ENCODE measurements at regions not wholly inside any gene's neighbourhood (a gene's known extent, or its start where the extent isn't known, plus 50 kb on each side); places are given as distances from the start of the nearest gene placed in this dataset.
"Not testable (repeated sequence)": the region's sequence is repeated elsewhere in the genome, so short reads cannot be mapped to it uniquely, and the experiment has no call there.

GRCh38 chrX:63530654-63531053, 179.5 kb upstream of the SPIN4 start:
- H3K27ac ChIP-seq (ENCODE audit: insufficient read depth, low read length, poor library complexity, severe bottlenecking), result no peak overlapping the region
- ATAC-seq (ENCODE audit: low read depth in 2 of 2), result no peak
- H3K27me3 ChIP-seq (ENCODE audit: control insufficient read depth, insufficient read depth, low read length), result no peaks in the 10 kb centered on the region
- peaks cover 10% of the 10 kb centered on the region for H3K36me3 Mint-ChIP-seq
- no peak overlapping the region for H3K27ac Mint-ChIP-seq
- no peaks in the 10 kb centered on the region for H3K27me3 Mint-ChIP-seq
- H3K4me3 ChIP-seq (ENCODE audit: low read depth, low read length), result no peak overlapping the region
- H3K9me3 Mint-ChIP-seq, result peaks cover 0 to 14% (median 4%) of the 10 kb centered on the region in 7 donors
- DNase-seq, result no peak
- no peak overlapping the region for H3K4me3 Mint-ChIP-seq
- H3K9me3 ChIP-seq (ENCODE audit: control insufficient read depth in 2 of 2, low read length in 2 of 2), result peaks cover 5 to 11% of the 10 kb centered on the region in 2 experiments
- H3K36me3 ChIP-seq (ENCODE audit: control insufficient read depth, insufficient read depth, low read length), result no peaks in the 10 kb centered on the region
- H3K4me1 ChIP-seq (ENCODE audit: control insufficient read depth, insufficient read depth, low read length, poor library complexity, severe bottlenecking), result no peaks in the 10 kb centered on the region
- peaks cover 0 to 5% (median 0%) of the 10 kb centered on the region in 4 donors for H3K4me1 Mint-ChIP-seq

- Mint-ChIP-seq H3K9me3 (peaks cover 0 to 11% (median 4%) of the 10 kb centered on the region in 7 donors), H3K27ac (no peak overlapping the region), H3K4me1 (peaks cover 0 to 5% (median 0%) of the 10 kb centered on the region in 4 donors), H3K27me3 (no peaks in the 10 kb centered on the region), H3K4me3 (no peak overlapping the region), H3K36me3 (peaks cover 11% of the 10 kb centered on the region)
- no peak for DNase-seq
- H3K36me3 ChIP-seq (ENCODE audit: control insufficient read depth, insufficient read depth, low read length), result no peaks in the 10 kb centered on the region
- H3K4me3 ChIP-seq (ENCODE audit: low read depth, low read length), result no peak overlapping the region
- ATAC-seq (ENCODE audit: low read depth in 2 of 2), result no peak
- no peaks in the 10 kb centered on the region for H3K27me3 ChIP-seq (ENCODE audit: control insufficient read depth, insufficient read depth, low read length)
- peaks cover 5 to 11% of the 10 kb centered on the region in 2 experiments for H3K9me3 ChIP-seq (ENCODE audit: control insufficient read depth in 2 of 2, low read length in 2 of 2)
- H3K4me1 ChIP-seq (ENCODE audit: control insufficient read depth, insufficient read depth, low read length, poor library complexity, severe bottlenecking), result no peaks in the 10 kb centered on the region
- H3K27ac ChIP-seq (ENCODE audit: insufficient read depth, low read length, poor library complexity, severe bottlenecking), result no peak overlapping the region
Measured at GRCh38 chrX:63529961-63530360, 178.8 kb upstream of the SPIN4 start.

- no peak for ATAC-seq (ENCODE audit: low read depth in 2 of 2)
- H3K27me3 Mint-ChIP-seq, result no peaks in the 10 kb centered on the region
- Histone ChIP-seq H3K4me1 (ENCODE audit: control insufficient read depth, insufficient read depth, low read length, poor library complexity, severe bottlenecking) (no peaks in the 10 kb centered on the region), H3K9me3 (ENCODE audit: control insufficient read depth in 2 of 2, low read length in 2 of 2) (peaks cover 0 to 11% of the 10 kb centered on the region in 2 experiments), H3K27ac (ENCODE audit: insufficient read depth, low read length, poor library complexity, severe bottlenecking) (no peak overlapping the region), H3K4me3 (ENCODE audit: low read depth, low read length) (no peak overlapping the region), H3K27me3 (ENCODE audit: control insufficient read depth, insufficient read depth, low read length) (no peaks in the 10 kb centered on the region), H3K36me3 (ENCODE audit: control insufficient read depth, insufficient read depth, low read length) (no peaks in the 10 kb centered on the region)
- peak overlapping the region in 1 of 3 donors; percentile 4 for H3K27ac Mint-ChIP-seq
- peaks cover 0 to 11% (median 2%) of the 10 kb centered on the region in 7 donors for H3K9me3 Mint-ChIP-seq
- H3K4me3 Mint-ChIP-seq, result no peak overlapping the region
- peaks cover 0 to 5% (median 0%) of the 10 kb centered on the region in 4 donors for H3K4me1 Mint-ChIP-seq
- no peak for DNase-seq
- peaks cover 11% of the 10 kb centered on the region for H3K36me3 Mint-ChIP-seq
Measured at GRCh38 chrX:63526863-63527262, 175.7 kb upstream of the SPIN4 start.

- H3K4me3 ChIP-seq (ENCODE audit: low read depth, low read length), result no peak overlapping the region
- peaks cover 0 to 11% (median 0%) of the 10 kb centered on the region in 7 donors for H3K9me3 Mint-ChIP-seq
- H3K36me3 Mint-ChIP-seq, result peaks cover 11% of the 10 kb centered on the region
- H3K4me1 ChIP-seq (ENCODE audit: control insufficient read depth, insufficient read depth, low read length, poor library complexity, severe bottlenecking), result no peaks in the 10 kb centered on the region
- H3K27me3 ChIP-seq (ENCODE audit: control insufficient read depth, insufficient read depth, low read length), result no peaks in the 10 kb centered on the region
- no peaks in the 10 kb centered on the region for H3K36me3 ChIP-seq (ENCODE audit: control insufficient read depth, insufficient read depth, low read length)
- no peak for ATAC-seq (ENCODE audit: low read depth in 2 of 2)
- H3K27me3 Mint-ChIP-seq, result no peaks in the 10 kb centered on the region
- DNase-seq, result no peak
- H3K27ac Mint-ChIP-seq, result no peak overlapping the region
- H3K27ac ChIP-seq (ENCODE audit: insufficient read depth, low read length, poor library complexity, severe bottlenecking), result no peak overlapping the region
- no peak overlapping the region for H3K4me3 Mint-ChIP-seq
- H3K4me1 Mint-ChIP-seq, result peaks cover 0 to 5% (median 0%) of the 10 kb centered on the region in 4 donors
- H3K9me3 ChIP-seq (ENCODE audit: control insufficient read depth in 2 of 2, low read length in 2 of 2), result peaks cover 0 to 6% of the 10 kb centered on the region in 2 experiments
Measured at GRCh38 chrX:63525491-63525890, 174.4 kb upstream of the SPIN4 start.

- H3K4me1 Mint-ChIP-seq; H3K36me3 Mint-ChIP-seq; H3K4me3 Mint-ChIP-seq; H3K36me3 ChIP-seq (ENCODE audit: control insufficient read depth, insufficient read depth, low read length); ATAC-seq (ENCODE audit: low read depth in 2 of 2); H3K9me3 ChIP-seq (ENCODE audit: control insufficient read depth in 2 of 2, low read length in 2 of 2); H3K27ac ChIP-seq (ENCODE audit: insufficient read depth, low read length, poor library complexity, severe bottlenecking); H3K27ac Mint-ChIP-seq; H3K9me3 Mint-ChIP-seq; DNase-seq; H3K4me1 ChIP-seq (ENCODE audit: control insufficient read depth, insufficient read depth, low read length, poor library complexity, severe bottlenecking); H3K4me3 ChIP-seq (ENCODE audit: low read depth, low read length); H3K27me3 Mint-ChIP-seq; H3K27me3 ChIP-seq (ENCODE audit: control insufficient read depth, insufficient read depth, low read length): not testable (repeated sequence)
Measured at GRCh38 chrX:63519368-63519767, 168.2 kb upstream of the SPIN4 start.

GRCh38 chrX:63514569-63515080, 163.5 kb upstream of the SPIN4 start:
- no peaks in the 10 kb centered on the region for H3K36me3 ChIP-seq (ENCODE audit: control insufficient read depth, insufficient read depth, low read length)
- H3K9me3 ChIP-seq (ENCODE audit: control insufficient read depth in 2 of 2, low read length in 2 of 2), result no peaks in the 10 kb centered on the region
- H3K27me3 ChIP-seq (ENCODE audit: control insufficient read depth, insufficient read depth, low read length), result no peaks in the 10 kb centered on the region
- DNase-seq, result no peak
- no peaks in the 10 kb centered on the region for H3K9me3 Mint-ChIP-seq
- no peak overlapping the region for H3K27ac Mint-ChIP-seq
- ATAC-seq (ENCODE audit: low read depth in 2 of 2), result no peak
- no peaks in the 10 kb centered on the region for H3K27me3 Mint-ChIP-seq
- H3K4me3 ChIP-seq (ENCODE audit: low read depth, low read length), result no peak overlapping the region
- no peaks in the 10 kb centered on the region for H3K4me1 ChIP-seq (ENCODE audit: control insufficient read depth, insufficient read depth, low read length, poor library complexity, severe bottlenecking)
- no peak overlapping the region for H3K4me3 Mint-ChIP-seq
- peaks cover 0 to 10% (median 9%) of the 10 kb centered on the region in 4 donors for H3K4me1 Mint-ChIP-seq
- H3K27ac ChIP-seq (ENCODE audit: insufficient read depth, low read length, poor library complexity, severe bottlenecking), result no peak overlapping the region
- no peaks in the 10 kb centered on the region for H3K36me3 Mint-ChIP-seq

GRCh38 chrX:63513825-63514568, 162.9 kb upstream of the SPIN4 start:
- H3K9me3 Mint-ChIP-seq, result no peaks in the 10 kb centered on the region
- peaks cover 0 to 13% (median 12%) of the 10 kb centered on the region in 4 donors for H3K4me1 Mint-ChIP-seq
- H3K27me3 Mint-ChIP-seq, result no peaks in the 10 kb centered on the region
- ATAC-seq (ENCODE audit: low read depth in 2 of 2) (no peak), DNase-seq (no peak)
- H3K36me3 Mint-ChIP-seq, result no peaks in the 10 kb centered on the region
- Histone ChIP-seq H3K9me3 (ENCODE audit: control insufficient read depth in 2 of 2, low read length in 2 of 2) (no peaks in the 10 kb centered on the region), H3K4me1 (ENCODE audit: control insufficient read depth, insufficient read depth, low read length, poor library complexity, severe bottlenecking) (no peaks in the 10 kb centered on the region), H3K27me3 (ENCODE audit: control insufficient read depth, insufficient read depth, low read length) (no peaks in the 10 kb centered on the region), H3K36me3 (ENCODE audit: control insufficient read depth, insufficient read depth, low read length) (no peaks in the 10 kb centered on the region), H3K4me3 (ENCODE audit: low read depth, low read length) (no peak overlapping the region), H3K27ac (ENCODE audit: insufficient read depth, low read length, poor library complexity, severe bottlenecking) (no peak overlapping the region)
- H3K4me3 Mint-ChIP-seq, result no peak overlapping the region
- no peak overlapping the region for H3K27ac Mint-ChIP-seq

GRCh38 chrX:63511361-63511760, 160.2 kb upstream of the SPIN4 start:
- no peaks in the 10 kb centered on the region for H3K9me3 Mint-ChIP-seq
- peaks cover 0 to 17% (median 11%) of the 10 kb centered on the region in 4 donors for H3K4me1 Mint-ChIP-seq
- ATAC-seq (ENCODE audit: low read depth in 2 of 2) (no peak), DNase-seq (no peak)
- Histone ChIP-seq H3K27me3 (ENCODE audit: control insufficient read depth, insufficient read depth, low read length) (no peaks in the 10 kb centered on the region), H3K4me3 (ENCODE audit: low read depth, low read length) (no peak overlapping the region), H3K27ac (ENCODE audit: insufficient read depth, low read length, poor library complexity, severe bottlenecking) (no peak overlapping the region), H3K4me1 (ENCODE audit: control insufficient read depth, insufficient read depth, low read length, poor library complexity, severe bottlenecking) (no peaks in the 10 kb centered on the region), H3K36me3 (ENCODE audit: control insufficient read depth, insufficient read depth, low read length) (no peaks in the 10 kb centered on the region), H3K9me3 (ENCODE audit: control insufficient read depth in 2 of 2, low read length in 2 of 2) (no peaks in the 10 kb centered on the region)
- no peaks in the 10 kb centered on the region for H3K36me3 Mint-ChIP-seq
- H3K27me3 Mint-ChIP-seq, result no peaks in the 10 kb centered on the region
- no peak overlapping the region for H3K27ac Mint-ChIP-seq
- no peak overlapping the region for H3K4me3 Mint-ChIP-seq
